ENCODE measurements at regions not wholly inside any gene's neighbourhood (a gene's known extent, or its start where the extent isn't known, plus 50 kb on each side); places are given as distances from the start of the nearest gene placed in this dataset.
"Not testable (repeated sequence)": the region's sequence is repeated elsewhere in the genome, so short reads cannot be mapped to it uniquely, and the experiment has no call there.

DNA sequence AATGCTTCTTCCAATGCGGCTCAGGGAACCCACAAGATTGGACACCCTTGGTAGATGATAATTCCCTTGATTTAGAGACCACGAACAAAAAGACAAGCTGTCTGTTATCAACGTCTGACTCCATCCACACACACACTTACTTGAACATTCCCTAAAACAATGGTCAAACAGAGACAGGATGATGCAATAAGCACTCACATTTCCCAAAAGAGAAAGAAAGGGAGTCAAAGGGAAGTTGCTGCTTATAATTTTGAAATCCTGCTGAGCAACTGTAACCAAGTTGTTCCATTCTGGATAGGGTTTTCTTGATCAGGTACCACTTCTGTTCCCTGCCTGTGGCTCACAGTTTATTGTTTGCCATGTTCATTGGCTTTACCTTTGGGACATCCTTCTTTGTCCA lies 571.3 kb upstream of the CNTNAP5 start:
- no peak overlapping the region for H3K27ac ChIP-seq (ENCODE audit: low read length)
- no peaks in the 10 kb centered on the region for H4K20me1 ChIP-seq (ENCODE audit: insufficient read depth, low read length)
- no peak overlapping the region for H2AFZ ChIP-seq (ENCODE audit: low read depth, low read length)
- no peaks in the 10 kb centered on the region for H3K9me3 ChIP-seq (ENCODE audit: insufficient read depth, low read length, severe bottlenecking)
- no peaks in the 10 kb centered on the region for H3K36me3 ChIP-seq (ENCODE audit: insufficient read depth, low read length)
- no peaks in the 10 kb centered on the region for H3K79me2 ChIP-seq (ENCODE audit: insufficient read depth, low read length)
- DNase-seq (no peak), ATAC-seq (ENCODE audit: insufficient read depth, low read depth) (no peak)
- H3K9ac ChIP-seq (ENCODE audit: low read depth, low read length), result no peak overlapping the region
- no peak overlapping the region for H3K4me2 ChIP-seq (ENCODE audit: insufficient read depth, low read length)
- no peak overlapping the region for H3K4me3 ChIP-seq (ENCODE audit: low read depth in 1 of 2, low read length in 2 of 2)
- TF ChIP-seq EZH2 (IDR thresholded peaks at IDR 0.05; ENCODE audit: borderline replicate concordance, low read depth, low read length, severe bottlenecking), result no peak
- TF ChIP-seq, protein P1, sequence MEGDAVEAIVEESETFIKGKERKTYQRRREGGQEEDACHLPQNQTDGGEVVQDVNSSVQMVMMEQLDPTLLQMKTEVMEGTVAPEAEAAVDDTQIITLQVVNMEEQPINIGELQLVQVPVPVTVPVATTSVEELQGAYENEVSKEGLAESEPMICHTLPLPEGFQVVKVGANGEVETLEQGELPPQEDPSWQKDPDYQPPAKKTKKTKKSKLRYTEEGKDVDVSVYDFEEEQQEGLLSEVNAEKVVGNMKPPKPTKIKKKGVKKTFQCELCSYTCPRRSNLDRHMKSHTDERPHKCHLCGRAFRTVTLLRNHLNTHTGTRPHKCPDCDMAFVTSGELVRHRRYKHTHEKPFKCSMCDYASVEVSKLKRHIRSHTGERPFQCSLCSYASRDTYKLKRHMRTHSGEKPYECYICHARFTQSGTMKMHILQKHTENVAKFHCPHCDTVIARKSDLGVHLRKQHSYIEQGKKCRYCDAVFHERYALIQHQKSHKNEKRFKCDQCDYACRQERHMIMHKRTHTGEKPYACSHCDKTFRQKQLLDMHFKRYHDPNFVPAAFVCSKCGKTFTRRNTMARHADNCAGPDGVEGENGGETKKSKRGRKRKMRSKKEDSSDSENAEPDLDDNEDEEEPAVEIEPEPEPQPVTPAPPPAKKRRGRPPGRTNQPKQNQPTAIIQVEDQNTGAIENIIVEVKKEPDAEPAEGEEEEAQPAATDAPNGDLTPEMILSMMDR (IDR thresholded peaks at IDR 0.05; ENCODE audit: borderline replicate concordance, extremely low read depth, low read length, poor library complexity, severe bottlenecking), result no peak
- H3K27me3 ChIP-seq (ENCODE audit: insufficient read depth, low read length, poor library complexity), result no peaks in the 10 kb centered on the region
- no peaks in the 10 kb centered on the region for H3K4me1 ChIP-seq (ENCODE audit: insufficient read depth, low read length)

- DNase-seq; H3K4me3 ChIP-seq (ENCODE audit: low read depth in 1 of 2, low read length in 2 of 2); H3K36me3 ChIP-seq (ENCODE audit: insufficient read depth, low read length); H3K4me2 ChIP-seq (ENCODE audit: insufficient read depth, low read length); H3K4me1 ChIP-seq (ENCODE audit: insufficient read depth, low read length); H4K20me1 ChIP-seq (ENCODE audit: insufficient read depth, low read length); H3K9ac ChIP-seq (ENCODE audit: low read depth, low read length); H2AFZ ChIP-seq (ENCODE audit: low read depth, low read length); H3K27ac ChIP-seq (ENCODE audit: low read length); ATAC-seq (ENCODE audit: insufficient read depth, low read depth); H3K9me3 ChIP-seq (ENCODE audit: insufficient read depth, low read length, severe bottlenecking); H3K79me2 ChIP-seq (ENCODE audit: insufficient read depth, low read length); H3K27me3 ChIP-seq (ENCODE audit: insufficient read depth, low read length, poor library complexity): not testable (repeated sequence)
These were observed 569.9 kb upstream of the CNTNAP5 start for GRCh38 chr2:123455234-123455633.

DNA sequence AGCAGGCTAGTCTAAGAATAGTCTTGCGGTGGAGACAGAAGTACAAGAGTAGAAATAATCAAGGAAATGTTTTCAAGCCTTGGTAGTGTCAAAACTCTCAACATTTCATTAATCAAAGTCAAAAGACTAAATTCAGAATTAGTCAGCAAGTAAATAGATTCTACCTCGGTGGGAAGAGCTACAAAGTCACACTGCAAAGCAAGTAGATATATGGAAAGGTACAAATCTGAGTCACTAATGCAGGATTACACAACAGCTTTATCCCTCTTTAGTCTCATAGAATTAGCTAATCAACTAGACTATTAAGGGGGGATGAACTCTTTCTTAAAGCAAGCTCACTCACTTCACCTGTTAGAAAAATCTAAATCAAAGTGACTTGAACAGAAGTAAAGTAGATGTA lies 568.7 kb upstream of the CNTNAP5 start:
- Histone ChIP-seq H4K20me1 (ENCODE audit: insufficient read depth, low read length) (no peaks in the 10 kb centered on the region), H2AFZ (ENCODE audit: low read depth, low read length) (no peak overlapping the region), H3K36me3 (ENCODE audit: insufficient read depth, low read length) (no peaks in the 10 kb centered on the region), H3K4me2 (ENCODE audit: insufficient read depth, low read length) (no peak overlapping the region), H3K9ac (ENCODE audit: low read depth, low read length) (no peak overlapping the region), H3K79me2 (ENCODE audit: insufficient read depth, low read length) (no peaks in the 10 kb centered on the region), H3K27ac (ENCODE audit: low read length) (no peak overlapping the region), H3K4me1 (ENCODE audit: insufficient read depth, low read length) (no peaks in the 10 kb centered on the region), H3K4me3 (ENCODE audit: low read depth in 1 of 2, low read length in 2 of 2) (no peak overlapping the region), H3K9me3 (ENCODE audit: insufficient read depth, low read length, severe bottlenecking) (no peaks in the 10 kb centered on the region), H3K27me3 (ENCODE audit: insufficient read depth, low read length, poor library complexity) (no peaks in the 10 kb centered on the region)
- no peak for ATAC-seq (ENCODE audit: insufficient read depth, low read depth)
- TF ChIP-seq, protein P1 (IDR thresholded peaks at IDR 0.05; ENCODE audit: borderline replicate concordance, extremely low read depth, low read length, poor library complexity, severe bottlenecking), result no peak
- TF ChIP-seq EZH2 (IDR thresholded peaks at IDR 0.05; ENCODE audit: borderline replicate concordance, low read depth, low read length, severe bottlenecking), result no peak
- no peak for DNase-seq

- no peak overlapping the region for H3K4me2 ChIP-seq (ENCODE audit: insufficient read depth, low read length)
- H3K4me1 ChIP-seq (ENCODE audit: insufficient read depth, low read length), result no peaks in the 10 kb centered on the region
- no peak overlapping the region for H3K27ac ChIP-seq (ENCODE audit: low read length)
- ATAC-seq (ENCODE audit: insufficient read depth, low read depth), result no peak
- H3K9ac ChIP-seq (ENCODE audit: low read depth, low read length), result no peak overlapping the region
- H3K4me3 ChIP-seq (ENCODE audit: low read depth in 1 of 2, low read length in 2 of 2), result no peak overlapping the region
- no peaks in the 10 kb centered on the region for H3K79me2 ChIP-seq (ENCODE audit: insufficient read depth, low read length)
- H3K36me3 ChIP-seq (ENCODE audit: insufficient read depth, low read length), result no peaks in the 10 kb centered on the region
- TF ChIP-seq EZH2 (IDR thresholded peaks at IDR 0.05; ENCODE audit: borderline replicate concordance, low read depth, low read length, severe bottlenecking), result no peak
- TF ChIP-seq, protein P1 (IDR thresholded peaks at IDR 0.05; ENCODE audit: borderline replicate concordance, extremely low read depth, low read length, poor library complexity, severe bottlenecking), result no peak
- H3K27me3 ChIP-seq (ENCODE audit: insufficient read depth, low read length, poor library complexity), result no peaks in the 10 kb centered on the region
- no peak for DNase-seq
- no peaks in the 10 kb centered on the region for H3K9me3 ChIP-seq (ENCODE audit: insufficient read depth, low read length, severe bottlenecking)
- no peak overlapping the region for H2AFZ ChIP-seq (ENCODE audit: low read depth, low read length)
- H4K20me1 ChIP-seq (ENCODE audit: insufficient read depth, low read length), result no peaks in the 10 kb centered on the region
These were observed 561.2 kb upstream of the CNTNAP5 start for GRCh38 chr2:123463886-123464285.

All from DND-41 (cell line).